Heart right ventricle (tissue), 16 donors: ENCODE measurements at regions not wholly inside any gene's neighbourhood (a gene's known extent, or its start where the extent isn't known, plus 50 kb on each side); places are given as distances from the start of the nearest gene placed in this dataset.

Experiments used
- ATAC-seq, 8 donors: fragments of 200-7000 bp; cut with Tn5 transposase; one replicate each; pipeline ENCODE4 v1.9.1; 2020; ENCODE audit warnings: mild to moderate bottlenecking in 8 of 8, moderate library complexity in 8 of 8, moderate number of reproducible peaks in 1 of 8
- DNase-seq, 2 donors: peaks; one replicate each; pipeline ENCODE4 v3.0.0-alpha.2; 2020
- H3K27ac ChIP-seq, 10 donors: fragments of 200-600 bp; sonication (generic) in 2 of 10; one replicate each; pipeline versions ENCODE4 v1.5.0 to v1.8.0; 2020 to 2022; ENCODE audit warnings: mild to moderate bottlenecking in 3 of 10
- H3K27me3 ChIP-seq, 7 donors: fragments of 200-600 bp; one replicate each; pipeline ENCODE4 v1.8.0; 2021 to 2022; ENCODE audit warnings: mild to moderate bottlenecking in 2 of 7
- H3K36me3 ChIP-seq, 9 donors: fragments of 200-600 bp; sonication (generic) in 1 of 9; one replicate each; pipeline versions ENCODE4 v1.5.0 to v1.8.0; 2020 to 2022; ENCODE audit warnings: mild to moderate bottlenecking in 2 of 9
- H3K4me1 ChIP-seq, 9 donors: fragments of 200-600 bp; sonication (generic) in 1 of 9; one replicate each; pipeline versions ENCODE4 v1.5.0 to v1.8.0; 2020 to 2022; ENCODE audit warnings: mild to moderate bottlenecking in 4 of 9
- H3K4me3 ChIP-seq, 10 donors: fragments of 200-600 bp; sonication (generic) in 2 of 10; one replicate each; pipeline versions ENCODE4 v1.5.0 to v1.8.0; 2020 to 2022; ENCODE audit warnings: mild to moderate bottlenecking in 7 of 10, moderate library complexity in 2 of 10
- H3K9me3 ChIP-seq, 11 donors: fragments of 200-600 bp in 10 of 11; sonication (generic) in 2 of 11; one replicate each; pipeline versions ENCODE4 v1.5.0 to v1.8.0; 2013 to 2022; ENCODE audit warnings: mild to moderate bottlenecking in 2 of 11, control low read depth in 1 of 11, moderate library complexity in 1 of 11
- CTCF ChIP-seq, 9 donors: fragments of 200-600 bp; sonication (generic) in 2 of 9; IDR thresholded peaks; one replicate each; pipeline versions ENCODE4 v1.5.0 to v1.8.0; 2021 to 2022; ENCODE audit warnings: antibody characterized with exemption in 9 of 9, mild to moderate bottlenecking in 5 of 9, moderate library complexity in 1 of 9
- WGBS, 2 donors: extraction: QIAGEN DNeasy Blood & Tissue Kit; methylation state at CpG; one replicate each; pipeline ENCODE4 v1.1.7; 2013; ENCODE audit warnings: inconsistent platforms in 1 of 2; 5-methylcytosine and 5-hydroxymethylcytosine counted together
- intact Hi-C, 10 donors: fragments of 100-400 bp; cut with DNase I; formaldehyde crosslinking; loops; one replicate each; pipeline versions ENCODE4 v1.11.1 to v1.14.2; 2022
- donor health status: Arrhythmogenic right ventricular cardiomyopathy.
- donor health status: ischemic (EF 13 %, LVEDD 7.1; RV severe dilation, severe dysfunction).
- donor health status: healthy with polysubstance abuse.
- donor health status: DM: no; HTN: yes; CAD: no.
- donor health status: DM: no; HTN: no; CAD: no.
- donor health status: ischemic (EF 25% LVEDD 6.9; RV normal size, moderate dysfunction).
- donor health status: ischemic (EF 25% LVEDD 5.7; RV mildly dilated, moderate dysfunction).
- donor health status: healthy.
- donor health status: DM: yes; HTN: yes; CAD: no.
- donor health status: Ischemic cardiomyopathy.
- donor health status: ischemic (EF 35%, LVEDD 5.7; RV mildly dilated, moderate dysfunction).
- donor health status: nonischemic (EF 11% LVEDD 7.7; RV severe dilation, severe dysfunction).
- donor health status: DM: yes; HTN: yes; CAD: no.
- donor health status: PGD.
- donor health status: ischemic (EF 29% LVEDD 5.4; RV normal size, mild dysfunction).
- donor health status: nonischemic (EF 23%, LVEDD 6.1; RV moderate dilation, normal function).

- no peak for TF ChIP-seq CTCF (IDR thresholded peaks at IDR 0.05)
- Histone ChIP-seq H3K4me3 (no peak overlapping the region), H3K4me1 (peaks cover 0 to 32% (median 0%) of the 10 kb centered on the region in 9 donors), H3K36me3 (no peaks in the 10 kb centered on the region), H3K27me3 (no peaks in the 10 kb centered on the region), H3K27ac (peak overlapping the region in 1 of 10 donors; percentile 62), H3K9me3 (no peaks in the 10 kb centered on the region)
- ATAC-seq (no peak), DNase-seq (no peak)
- WGBS, 2 donors, result 99 to 100% methylated on average over 1 of the region's 1 CpG
- intact Hi-C loops, result no loop called here
These were observed 176.8 kb upstream of the AHR start for GRCh38 chr7:17121671-17122070.

GRCh38 chr7:17123020-17123419 is 175.4 kb upstream of the AHR start:
- peak overlapping the region in 1 of 10 donors; percentile 62 for H3K27ac ChIP-seq

GRCh38 chr7:17126413-17127268 is 171.8 kb upstream of the AHR start:
- intact Hi-C loops, result no loop called here
- Histone ChIP-seq H3K4me3 (no peak overlapping the region), H3K36me3 (no peaks in the 10 kb centered on the region), H3K4me1 (peaks cover 0 to 43% (median 0%) of the 10 kb centered on the region in 9 donors), H3K9me3 (no peaks in the 10 kb centered on the region), H3K27ac (no peak overlapping the region), H3K27me3 (no peaks in the 10 kb centered on the region)
- ATAC-seq (no peak), DNase-seq (no peak)
- no peak for TF ChIP-seq CTCF (IDR thresholded peaks at IDR 0.05)
- 84 to 92% methylated on average over 3 of the region's 3 CpGs for WGBS, 2 donors

More at GRCh38 chr7:17123020-17123419, 175.4 kb upstream of the AHR start:
- intact Hi-C loops, result no loop called here
- no peaks in the 10 kb centered on the region for H3K27me3 ChIP-seq
- H3K9me3 ChIP-seq, result no peaks in the 10 kb centered on the region
- TF ChIP-seq CTCF (IDR thresholded peaks at IDR 0.05), result no peak
- no peak overlapping the region for H3K4me3 ChIP-seq
- WGBS, 2 donors, result 77 to 81% methylated on average over 4 of the region's 4 CpGs
- no peaks in the 10 kb centered on the region for H3K36me3 ChIP-seq
- DNase-seq (no peak), ATAC-seq (peak in 3 of 8 donors; percentile 33 to 67 (median 49))
- H3K4me1 ChIP-seq, result peaks cover 0 to 42% (median 0%) of the 10 kb centered on the region in 9 donors

- 81 to 89% methylated on average over 2 of the region's 2 CpGs for WGBS, 2 donors
- ATAC-seq, result no peak
- intact Hi-C loops, result no loop called here
These were observed 169.2 kb upstream of the AHR start for GRCh38 chr7:17129218-17129617.

More at GRCh38 chr7:17129218-17129617, 169.2 kb upstream of the AHR start:
- no peak for TF ChIP-seq CTCF (IDR thresholded peaks at IDR 0.05)
- H3K4me3 ChIP-seq, result no peak overlapping the region
- no peak for DNase-seq
- H3K27me3 ChIP-seq, result no peaks in the 10 kb centered on the region
- no peak overlapping the region for H3K27ac ChIP-seq
- H3K4me1 ChIP-seq, result peaks cover 0 to 22% (median 0%) of the 10 kb centered on the region in 9 donors
- H3K9me3 ChIP-seq, result no peaks in the 10 kb centered on the region
- no peaks in the 10 kb centered on the region for H3K36me3 ChIP-seq
